NCI-H2196 (cell line): ENCODE measurements at regions not wholly inside any gene's neighbourhood (a gene's known extent, or its start where the extent isn't known, plus 50 kb on each side); places are given as distances from the start of the nearest gene placed in this dataset.

ENCODE experiments used
- DNase-seq: peaks from one replicate; lab custom pipeline; 2025; ENCODE audit not compliant: unreplicated experiment; lab: John Stamatoyannopoulos, UW

DNA sequence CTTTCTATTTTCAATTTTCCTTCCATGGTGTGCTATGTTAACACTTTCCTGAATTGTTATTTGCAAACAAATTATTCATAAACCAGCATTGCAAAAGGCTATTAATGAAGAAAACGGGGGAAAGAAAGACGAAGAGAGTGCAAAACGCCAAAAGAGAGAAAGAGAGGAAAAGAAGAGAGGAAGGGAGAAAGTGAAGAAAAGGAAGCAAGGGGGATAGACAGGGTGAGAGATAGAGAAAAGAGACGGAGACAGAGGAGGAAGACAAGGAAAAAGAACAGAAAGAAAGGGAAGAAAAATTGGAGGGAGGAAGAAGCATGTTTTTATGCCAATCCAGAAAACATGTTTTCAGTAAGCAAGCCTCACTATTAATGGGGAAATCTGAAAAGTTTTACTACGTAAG, 310.6 kb downstream of the TFEC start:
- DNase-seq: no peak

DNA sequence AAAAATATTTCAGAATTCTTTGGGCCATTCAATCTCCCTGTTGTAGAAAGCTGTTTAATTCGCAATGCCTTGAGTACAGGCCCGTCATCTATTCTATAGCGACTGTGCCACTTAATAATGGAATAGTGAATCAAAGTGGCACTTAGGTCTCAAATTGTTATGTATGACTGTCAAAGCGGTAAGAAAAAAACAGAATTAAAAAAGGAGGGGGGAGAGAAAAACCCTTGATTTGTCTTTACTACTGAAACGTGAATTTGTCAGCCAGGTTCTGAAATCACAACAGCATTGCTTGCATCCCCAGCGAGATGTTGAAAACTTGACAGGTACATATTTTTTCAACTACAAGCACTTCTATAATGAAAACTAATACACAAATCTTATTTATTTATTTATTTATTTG, 320.9 kb downstream of the TFEC start:
- DNase-seq: no peak

DNA sequence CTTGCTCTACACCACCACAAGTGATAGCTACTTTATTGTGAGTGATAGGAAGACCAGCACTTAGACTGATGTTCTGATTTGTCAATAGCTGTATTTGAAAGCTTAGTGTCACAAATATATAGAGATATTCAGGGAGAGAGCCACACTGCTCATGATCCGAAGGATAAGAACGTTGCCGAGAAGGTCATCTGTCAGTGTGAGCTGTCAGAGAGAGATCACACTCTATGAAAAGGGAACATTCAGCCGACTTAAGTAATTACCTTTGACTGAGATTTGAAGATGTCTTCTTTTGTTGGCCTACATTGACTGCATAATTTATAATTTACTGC, 322.6 kb downstream of the TFEC start:
- DNase-seq: no peak

DNA sequence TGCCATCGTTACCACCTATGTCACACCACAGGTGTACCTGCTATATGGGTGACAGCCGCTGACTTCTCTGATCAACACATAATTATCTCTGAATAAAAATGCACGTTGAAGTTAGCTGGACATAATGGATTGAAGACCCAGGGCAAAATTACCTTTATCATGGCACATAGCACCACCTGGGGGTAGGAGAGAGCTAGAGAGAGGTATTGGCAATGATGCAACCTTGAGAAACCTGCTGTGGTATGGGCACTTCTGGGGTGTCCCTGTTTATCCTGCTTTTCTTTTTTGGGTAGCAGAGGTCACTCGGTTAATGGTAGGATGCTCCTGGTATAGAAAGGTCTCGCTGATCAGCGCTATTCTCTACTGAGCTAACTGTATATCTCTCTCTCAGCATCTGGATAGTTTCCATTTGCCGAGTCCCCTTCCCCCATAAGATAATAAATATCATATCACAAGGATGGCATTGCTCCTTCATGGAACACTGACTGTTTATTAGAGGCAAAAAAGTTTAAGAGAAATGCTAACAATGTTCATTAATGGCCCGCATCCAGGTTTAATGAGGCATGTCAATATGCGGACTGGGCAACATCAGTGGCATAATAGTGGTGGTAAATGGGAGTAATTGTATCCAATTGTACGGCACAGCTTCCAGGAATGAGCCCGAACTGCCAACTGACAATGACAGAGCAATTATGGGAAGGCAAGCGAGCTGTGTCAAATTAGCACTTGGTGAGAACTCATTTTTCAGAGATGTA, 323.1 kb downstream of the TFEC start:
- no peak for DNase-seq

DNA sequence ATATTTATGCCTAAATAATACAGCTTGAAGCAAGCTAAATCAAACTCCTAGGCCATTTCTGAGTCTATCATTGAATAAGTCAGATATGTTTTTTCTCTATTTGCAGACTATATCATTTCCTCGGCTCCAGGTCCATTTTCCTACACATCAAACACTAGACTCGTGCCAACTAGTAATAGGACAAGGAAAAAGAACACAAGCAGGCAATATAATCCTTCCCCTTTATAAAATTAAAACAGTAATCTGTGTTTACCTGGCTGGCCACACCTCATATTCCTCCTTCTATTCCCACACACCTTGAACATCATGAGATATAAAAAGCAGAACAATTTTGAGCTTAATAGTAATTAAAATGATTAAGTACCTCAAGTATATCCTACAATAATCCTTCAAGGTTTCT, 325.7 kb downstream of the TFEC start:
- no peak for DNase-seq

DNA sequence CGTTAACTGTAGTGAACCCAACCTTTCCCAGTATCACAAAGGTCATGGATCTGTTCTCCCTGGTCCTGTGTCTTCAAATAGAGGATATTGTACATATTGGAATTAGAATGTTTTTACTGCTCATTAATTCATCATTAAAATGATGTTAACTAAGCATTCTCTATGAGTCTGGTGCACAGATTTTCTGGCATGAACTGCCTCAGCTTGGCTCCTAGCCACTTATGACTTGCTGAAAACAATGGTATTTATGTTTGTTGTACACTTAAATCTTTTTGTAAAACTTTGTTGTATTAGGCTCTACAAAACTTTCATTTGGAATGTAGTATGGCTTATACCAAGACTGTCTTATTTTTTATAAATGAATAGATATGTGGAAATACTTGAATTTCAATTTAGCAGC, 329.4 kb downstream of the TFEC start:
- no peak for DNase-seq

DNA sequence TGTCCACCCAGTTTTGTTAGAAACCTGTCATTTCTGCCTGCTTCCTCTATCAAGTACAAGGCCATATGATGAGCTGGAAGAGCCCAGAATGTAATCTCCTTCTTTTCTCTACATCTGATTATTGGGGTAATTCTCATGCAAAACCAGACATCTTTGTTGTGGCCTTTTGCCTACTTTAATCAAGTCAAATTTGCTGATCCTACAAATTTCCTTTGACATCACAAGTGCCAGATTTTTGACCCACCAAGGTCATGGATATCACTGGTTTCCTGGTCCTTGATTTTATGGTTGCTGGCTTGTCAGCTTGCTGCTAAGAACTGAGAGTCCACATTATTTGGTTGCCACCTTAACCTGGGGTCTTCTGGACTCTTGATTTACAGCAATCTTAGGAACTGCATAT, 336.1 kb downstream of the TFEC start:
- DNase-seq: no peak

DNA sequence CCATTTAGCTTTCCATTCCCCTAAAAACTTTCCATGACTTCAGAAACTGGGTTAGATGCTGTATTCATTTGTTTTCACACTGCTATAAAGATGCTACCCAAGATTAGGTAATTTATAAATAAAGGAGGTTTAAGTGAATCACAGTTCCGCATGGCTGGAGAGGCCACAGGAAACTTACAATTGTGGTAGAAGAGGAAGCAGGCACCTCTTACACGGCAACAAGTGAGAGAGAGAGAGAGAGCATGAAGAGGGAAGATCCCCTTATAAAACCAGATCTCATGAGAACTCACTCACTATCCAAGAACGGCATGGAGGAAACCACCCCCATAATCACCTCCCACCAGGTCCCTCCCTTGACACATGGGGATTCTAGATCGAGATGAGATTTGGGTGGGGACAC, 336.8 kb downstream of the TFEC start:
- no peak for DNase-seq

DNA sequence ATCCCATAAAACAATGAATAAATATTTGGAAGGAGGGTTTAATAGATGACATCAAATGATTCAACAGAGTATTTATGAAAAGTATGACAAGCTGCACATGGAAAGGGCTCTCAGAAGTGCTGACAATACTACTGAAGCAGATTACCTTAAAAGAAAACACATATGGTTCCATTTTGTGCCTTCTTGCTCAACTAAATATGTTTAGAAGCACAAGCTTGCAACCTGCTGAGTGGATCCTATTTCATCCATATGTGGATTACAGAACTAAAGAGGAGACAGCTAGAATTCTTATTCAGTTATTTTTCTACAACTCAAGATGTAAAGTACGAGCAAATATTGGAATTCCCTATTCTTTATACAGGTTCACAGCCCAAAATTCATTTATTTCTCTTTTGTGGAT, 340.6 kb downstream of the TFEC start:
- no peak for DNase-seq

DNA sequence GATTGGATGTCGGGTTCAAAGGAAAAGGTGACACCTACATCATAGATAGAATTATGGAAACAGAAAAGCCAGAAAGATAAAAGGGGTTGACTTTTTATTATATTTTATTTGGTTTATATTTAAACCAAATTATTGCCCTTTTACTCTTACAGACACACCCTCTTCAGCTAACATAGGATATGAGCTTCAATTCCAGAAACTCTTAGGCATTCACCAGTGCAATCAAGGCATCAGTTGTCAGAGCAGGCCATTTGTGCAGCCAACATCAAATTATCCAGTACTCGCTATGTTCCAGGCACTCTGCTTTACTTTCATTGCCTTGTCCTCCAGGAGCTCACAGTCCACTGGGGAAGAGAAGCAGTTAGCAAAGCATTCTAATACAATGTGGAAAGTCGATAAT, 347.5 kb downstream of the TFEC start:
- DNase-seq: no peak

DNA sequence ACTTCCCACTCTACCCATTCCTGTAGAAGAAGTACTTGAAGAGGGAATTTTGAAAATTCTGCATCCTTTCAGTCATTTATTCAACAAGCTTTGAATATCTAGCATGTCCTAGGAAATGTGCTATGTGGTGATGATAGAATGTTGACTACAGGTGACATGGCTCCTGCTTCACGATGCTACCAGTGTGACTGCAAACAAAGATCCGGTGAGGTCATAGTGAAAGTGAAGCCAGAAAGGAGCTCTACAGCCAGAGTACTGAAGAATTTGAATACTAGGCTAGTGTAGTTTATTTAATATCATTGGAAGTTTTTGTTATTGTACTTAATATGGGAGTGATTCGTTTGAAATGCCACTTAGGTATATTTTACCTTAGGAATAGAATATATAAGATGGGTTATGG, 348.1 kb downstream of the TFEC start:
- no peak for DNase-seq

DNA sequence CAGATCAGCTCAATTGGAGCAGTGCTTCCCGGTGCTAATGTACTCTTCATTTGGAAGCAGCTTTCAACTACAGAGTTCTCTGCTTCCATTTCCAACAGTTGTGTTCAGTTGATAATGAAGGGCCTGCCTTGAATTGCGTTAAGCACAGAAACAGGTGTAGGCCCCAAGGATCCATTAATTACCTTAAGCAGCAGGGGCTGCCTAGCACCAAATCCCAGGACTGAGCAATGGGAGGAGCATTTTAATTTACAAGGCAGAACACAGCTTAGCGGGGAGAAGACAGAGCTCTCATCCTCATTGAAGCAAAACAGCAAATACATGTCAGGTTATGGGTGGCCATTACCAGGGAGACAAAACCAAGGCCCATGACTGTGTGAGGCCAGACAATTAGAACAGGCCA, 349.6 kb downstream of the TFEC start:
- no peak for DNase-seq

DNA sequence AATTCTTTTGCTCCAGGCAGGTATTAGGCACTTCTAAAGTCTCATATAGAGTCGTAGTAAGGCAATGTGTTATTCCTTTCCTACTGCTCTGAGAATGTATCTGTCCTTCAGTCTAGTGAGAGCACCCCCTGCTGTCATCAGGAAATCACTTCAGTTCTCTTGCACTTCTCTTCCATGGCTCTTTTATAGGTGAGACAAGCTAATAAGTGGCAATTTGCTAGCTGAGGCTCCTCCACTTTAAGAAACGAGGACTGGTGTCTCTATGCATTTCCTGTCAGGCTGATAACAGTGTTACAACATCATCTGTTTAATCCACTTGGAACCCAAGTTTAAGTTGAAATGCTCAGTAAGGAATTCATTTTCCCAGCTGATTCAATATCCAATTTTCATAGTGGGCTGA, 350.6 kb downstream of the TFEC start:
- no peak for DNase-seq

DNA sequence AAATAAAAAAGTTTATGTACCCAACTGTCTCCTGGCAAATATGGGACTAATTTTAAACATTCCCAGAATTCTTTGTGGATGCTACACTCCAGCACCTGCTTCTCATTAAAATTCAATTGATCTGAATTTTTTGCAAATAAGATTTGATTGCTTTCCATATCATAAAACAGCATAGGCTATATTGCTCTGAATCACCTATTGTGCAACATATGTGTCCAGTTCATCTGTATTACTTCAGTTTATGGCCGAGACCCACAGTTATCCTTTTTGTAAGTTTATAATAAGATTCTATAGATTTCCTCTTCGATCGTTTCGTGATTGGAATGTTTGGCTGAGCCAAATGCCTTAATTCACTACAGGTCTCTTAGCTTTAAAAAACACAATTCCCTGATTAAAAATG, 351.1 kb downstream of the TFEC start:
- no peak for DNase-seq

DNA sequence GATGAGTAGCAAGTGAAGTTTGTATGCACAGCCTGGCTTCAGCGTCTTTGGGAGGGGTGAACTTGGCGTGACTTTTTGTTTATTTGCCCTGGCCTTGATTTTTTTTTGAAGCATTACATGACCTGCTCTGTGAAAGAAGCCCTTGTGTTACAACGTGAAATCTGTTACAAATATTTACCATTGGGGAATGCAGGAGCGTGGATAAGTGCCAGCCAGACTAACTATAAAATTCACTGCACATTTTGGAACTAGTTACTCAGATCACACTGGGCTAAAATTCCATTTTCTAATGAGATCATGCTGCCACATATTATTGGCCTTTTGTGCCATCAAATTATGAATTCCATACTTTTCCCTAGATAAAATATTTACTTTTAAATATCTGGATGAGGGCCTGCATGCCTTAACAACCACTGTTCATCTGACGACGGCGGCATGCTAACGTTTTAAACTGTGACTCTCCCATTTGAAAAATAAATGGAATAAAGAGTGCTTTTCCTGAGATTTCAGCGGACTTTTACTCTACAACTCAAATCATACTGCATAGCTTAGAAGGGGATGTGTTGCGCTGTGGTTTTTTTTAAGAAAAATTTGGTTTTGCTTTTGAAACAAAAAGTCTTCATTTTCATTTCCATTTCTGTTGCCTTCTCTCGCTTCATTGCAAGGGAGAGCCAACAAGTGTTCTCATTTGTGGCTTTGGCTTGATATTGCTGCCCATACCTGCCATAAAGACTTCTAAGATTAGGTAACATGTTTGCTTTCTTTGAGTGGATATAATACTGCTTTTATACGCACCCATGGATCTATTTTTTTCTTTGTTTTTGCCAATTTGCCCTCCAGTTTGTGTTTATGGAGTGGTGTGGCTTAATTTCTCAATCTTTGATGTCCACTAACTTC, 352.2 kb downstream of the TFEC start:
- no peak for DNase-seq

DNA sequence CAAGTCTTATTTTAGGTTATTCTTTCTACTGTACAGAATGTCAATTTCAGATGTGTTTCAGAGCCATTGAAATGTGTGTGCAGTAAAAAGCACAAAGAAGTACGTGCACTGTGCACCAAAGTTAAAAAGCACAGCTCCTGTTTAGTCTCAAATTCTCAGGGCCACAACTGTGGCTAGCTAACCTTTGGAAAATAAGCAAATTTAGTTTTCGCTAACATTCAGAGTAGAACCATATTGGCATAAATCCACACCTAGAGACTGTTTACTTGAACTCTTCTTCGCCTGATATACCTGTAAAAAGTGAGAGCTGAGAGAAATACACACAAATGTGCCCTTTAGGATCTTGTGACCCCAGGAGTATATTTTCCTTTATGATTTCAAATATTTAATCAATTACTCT, 353.9 kb downstream of the TFEC start:
- DNase-seq: no peak

DNA sequence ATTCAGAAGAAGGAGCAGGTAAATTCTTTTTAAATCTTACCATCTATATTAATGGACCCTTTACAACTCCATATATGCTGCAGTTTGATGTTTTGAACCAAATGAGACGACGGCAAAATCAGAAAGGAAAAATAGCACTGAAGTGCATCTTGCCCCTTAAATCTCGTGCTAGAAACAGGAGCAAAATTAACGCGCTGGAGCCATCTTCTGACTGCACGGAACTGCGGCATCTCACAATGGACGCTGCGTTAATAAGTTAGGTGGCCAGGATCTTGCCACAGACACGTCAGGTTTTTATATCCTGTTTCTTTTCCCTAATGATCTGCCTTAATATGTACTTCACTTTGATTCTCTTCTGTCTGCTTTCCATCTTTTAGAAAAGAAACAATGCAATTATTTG, 354.5 kb downstream of the TFEC start:
- no peak for DNase-seq

DNA sequence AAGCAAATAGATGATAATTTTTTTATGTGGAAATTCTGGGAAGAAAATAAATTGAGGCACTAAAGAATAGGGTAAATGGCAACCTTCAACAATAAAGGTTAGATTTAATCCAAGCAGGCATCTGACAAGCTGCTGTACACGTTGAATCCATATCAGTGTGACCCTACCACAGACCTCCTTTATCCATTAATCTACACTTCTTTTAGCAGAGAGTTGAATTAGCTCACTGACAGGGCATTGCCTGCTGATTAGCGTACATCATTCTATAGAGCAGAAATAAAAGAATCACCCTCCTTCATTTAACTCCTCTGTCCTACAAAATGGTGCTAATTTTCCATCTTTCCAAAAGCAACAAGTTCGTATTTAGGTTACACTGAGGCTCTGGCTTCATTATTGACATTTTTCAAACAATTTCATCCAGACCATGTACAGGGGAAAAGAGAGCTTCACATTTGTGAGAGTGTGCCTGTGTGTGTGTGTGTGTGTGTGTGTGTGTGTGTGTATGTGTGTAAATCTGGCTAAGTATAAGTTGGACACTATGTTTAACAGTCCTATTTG, 356.0 kb downstream of the TFEC start:
- DNase-seq: no peak

DNA sequence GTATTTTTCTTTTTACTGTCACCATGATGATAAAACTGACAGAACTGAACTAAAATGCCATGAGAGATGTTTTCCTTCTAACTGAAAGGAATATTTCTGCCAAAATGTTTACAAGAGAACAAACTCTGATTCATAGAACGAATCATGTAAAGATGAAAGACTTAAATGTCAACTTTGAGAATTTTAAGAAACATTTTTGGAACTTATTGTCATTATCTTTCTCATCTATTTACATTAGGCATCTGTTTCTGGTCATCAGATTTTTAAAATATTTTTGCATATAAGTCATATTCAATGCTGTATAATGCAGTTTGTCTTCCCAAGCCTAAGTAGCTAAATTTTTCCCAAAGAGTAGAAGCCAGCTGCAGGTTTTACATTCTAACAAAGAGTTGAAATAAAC, 358.5 kb downstream of the TFEC start:
- DNase-seq: no peak

DNA sequence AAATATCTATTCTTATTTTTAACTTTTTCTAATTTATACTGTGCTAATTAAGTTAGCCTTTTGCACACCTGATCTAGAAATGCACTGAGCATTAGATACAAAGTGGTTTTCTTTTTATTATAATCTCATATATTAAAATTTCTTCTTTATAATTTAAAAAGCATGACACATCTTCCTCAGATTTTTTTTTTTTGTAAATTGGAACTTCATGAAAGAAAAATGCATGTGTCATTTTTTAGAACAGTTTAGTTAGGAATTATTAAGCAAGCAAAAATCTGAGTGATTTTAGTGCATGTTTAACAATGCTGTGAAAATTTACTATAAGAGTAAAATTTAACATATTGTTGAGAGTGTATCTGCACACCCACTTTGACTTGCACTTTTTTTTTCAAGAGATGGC, 367.9 kb downstream of the TFEC start:
- DNase-seq: no peak

DNA sequence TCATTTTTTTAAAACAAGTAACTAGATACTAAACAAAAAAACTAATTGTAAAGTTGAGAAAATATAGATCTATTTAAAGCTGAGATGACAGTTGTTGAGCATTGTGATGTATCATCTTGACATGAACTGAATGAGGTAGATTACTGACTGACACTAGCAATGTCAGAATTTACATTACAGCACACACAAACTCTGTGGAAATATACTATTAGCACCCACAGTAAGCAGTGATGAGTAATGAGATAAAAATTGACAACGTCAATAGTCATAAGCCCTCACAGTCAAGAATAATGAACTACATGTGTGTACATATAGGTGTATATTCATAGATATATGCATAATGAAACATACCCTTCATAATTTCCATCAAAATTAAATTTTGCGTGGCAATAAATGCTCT, 368.4 kb downstream of the TFEC start:
- DNase-seq: no peak

DNA sequence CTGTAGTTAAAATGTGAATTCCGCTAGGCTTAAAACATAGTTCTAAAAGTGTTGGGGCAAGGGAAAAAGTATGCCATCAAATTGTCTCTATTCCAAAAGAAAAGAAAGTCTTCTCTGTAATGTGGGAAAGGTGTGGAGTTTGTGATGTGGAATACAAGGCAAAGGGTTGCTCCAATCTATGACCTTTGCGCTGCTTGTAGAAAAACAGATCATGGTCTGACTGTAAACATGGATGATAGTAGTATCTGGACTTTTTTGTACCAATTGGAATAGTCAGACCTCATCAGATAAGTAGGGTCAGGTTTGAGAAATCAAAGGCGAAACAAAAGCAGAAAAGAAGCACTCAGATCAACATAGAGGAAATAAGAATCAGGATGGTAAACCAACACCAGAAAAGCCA, 372.3 kb downstream of the TFEC start:
- no peak for DNase-seq
